ENCODE measurements at regions not wholly inside any gene's neighbourhood (a gene's known extent, or its start where the extent isn't known, plus 50 kb on each side); places are given as distances from the start of the nearest gene placed in this dataset.
"Not testable (repeated sequence)": the region's sequence is repeated elsewhere in the genome, so short reads cannot be mapped to it uniquely, and the experiment has no call there.

GRCh38 chr14:105625448-105625847, 99.1 kb downstream of the TMEM121 start:
- H3K4me3 ChIP-seq; H3K4me2 ChIP-seq (ENCODE audit: unreplicated experiment); H3F3A ChIP-seq (ENCODE audit: insufficient read depth); in situ Hi-C loops (cut with MboI); H4K20me1 ChIP-seq (ENCODE audit: insufficient read depth); H2AFZ ChIP-seq; H3K27ac ChIP-seq; H3K9ac ChIP-seq; H3K4me1 ChIP-seq (ENCODE audit: insufficient read depth); H3K9me2 ChIP-seq (ENCODE audit: insufficient read depth); H3K27me3 ChIP-seq (replicated peaks; ENCODE audit: insufficient read depth); H3K9me3 ChIP-seq (ENCODE audit: low read depth); H3K79me2 ChIP-seq (ENCODE audit: insufficient read depth); H3K36me3 ChIP-seq (ENCODE audit: low read depth); DNase-seq: not testable (repeated sequence)
- WGBS, 2 experiments (ENCODE audit: low coverage in 1 of 2, low lambda C conversion rate in 2 of 2, missing lambda C conversion rate in 2 of 2) = 45 to 49% methylated on average over 8 to 9 of the region's 9 CpGs

- H4K20me1 ChIP-seq (ENCODE audit: insufficient read depth); H3K4me2 ChIP-seq (ENCODE audit: unreplicated experiment); H3K36me3 ChIP-seq (ENCODE audit: low read depth); H3K27me3 ChIP-seq (replicated peaks; ENCODE audit: insufficient read depth); H3K4me3 ChIP-seq; H3F3A ChIP-seq (ENCODE audit: insufficient read depth); in situ Hi-C loops (cut with MboI); H3K9me3 ChIP-seq (ENCODE audit: low read depth); H3K9ac ChIP-seq; H3K9me2 ChIP-seq (ENCODE audit: insufficient read depth); DNase-seq; H3K27ac ChIP-seq; H2AFZ ChIP-seq; H3K4me1 ChIP-seq (ENCODE audit: insufficient read depth); H3K79me2 ChIP-seq (ENCODE audit: insufficient read depth): not testable (repeated sequence)
- 48 to 64% methylated on average over 8 to 12 of the region's 15 CpGs for WGBS, 2 experiments (ENCODE audit: low coverage in 1 of 2, low lambda C conversion rate in 2 of 2, missing lambda C conversion rate in 2 of 2)
Measured at GRCh38 chr14:105626111-105626510, 99.7 kb downstream of the TMEM121 start.

GRCh38 chr14:105626651-105627050, 100.3 kb downstream of the TMEM121 start:
- DNase-seq; H3K4me2 ChIP-seq (ENCODE audit: unreplicated experiment); H3K4me3 ChIP-seq; H4K20me1 ChIP-seq (ENCODE audit: insufficient read depth); H3F3A ChIP-seq (ENCODE audit: insufficient read depth); H3K9ac ChIP-seq; H3K27me3 ChIP-seq (replicated peaks; ENCODE audit: insufficient read depth); H3K27ac ChIP-seq; H2AFZ ChIP-seq; H3K9me3 ChIP-seq (ENCODE audit: low read depth); H3K36me3 ChIP-seq (ENCODE audit: low read depth); H3K79me2 ChIP-seq (ENCODE audit: insufficient read depth); H3K9me2 ChIP-seq (ENCODE audit: insufficient read depth); in situ Hi-C loops (cut with MboI); H3K4me1 ChIP-seq (ENCODE audit: insufficient read depth): not testable (repeated sequence)
- no CpG with 5 or more reads among the region's 5 CpGs for WGBS, 2 experiments (ENCODE audit: low coverage in 1 of 2, low lambda C conversion rate in 2 of 2, missing lambda C conversion rate in 2 of 2)

- H3K27ac ChIP-seq; in situ Hi-C loops (cut with MboI); H3K4me2 ChIP-seq (ENCODE audit: unreplicated experiment); H3K79me2 ChIP-seq (ENCODE audit: insufficient read depth); H4K20me1 ChIP-seq (ENCODE audit: insufficient read depth); H3K27me3 ChIP-seq (replicated peaks; ENCODE audit: insufficient read depth); H3K9me2 ChIP-seq (ENCODE audit: insufficient read depth); H3F3A ChIP-seq (ENCODE audit: insufficient read depth); H3K9ac ChIP-seq; H3K36me3 ChIP-seq (ENCODE audit: low read depth); DNase-seq; H2AFZ ChIP-seq; H3K4me1 ChIP-seq (ENCODE audit: insufficient read depth); H3K4me3 ChIP-seq; H3K9me3 ChIP-seq (ENCODE audit: low read depth): not testable (repeated sequence)
- WGBS, 2 experiments (ENCODE audit: low coverage in 1 of 2, low lambda C conversion rate in 2 of 2, missing lambda C conversion rate in 2 of 2) = 33 to 42% methylated on average over 4 to 6 of the region's 6 CpGs
Measured at GRCh38 chr14:105627287-105627686, 100.9 kb downstream of the TMEM121 start.

- Histone ChIP-seq H3K27ac (no peak overlapping the region), H3K9ac (no peak overlapping the region), H3K9me2 (ENCODE audit: insufficient read depth) (no peaks in the 10 kb centered on the region), H3F3A (ENCODE audit: insufficient read depth) (no peaks in the 10 kb centered on the region), H3K4me3 (no peak overlapping the region), H3K4me1 (ENCODE audit: insufficient read depth) (no peaks in the 10 kb centered on the region), H3K4me2 (ENCODE audit: unreplicated experiment) (no peak overlapping the region), H3K9me3 (ENCODE audit: low read depth) (no peaks in the 10 kb centered on the region), H4K20me1 (ENCODE audit: insufficient read depth) (no peaks in the 10 kb centered on the region), H3K79me2 (ENCODE audit: insufficient read depth) (no peaks in the 10 kb centered on the region), H3K36me3 (ENCODE audit: low read depth) (no peaks in the 10 kb centered on the region), H3K27me3 (replicated peaks; ENCODE audit: insufficient read depth) (no peaks in the 10 kb centered on the region), H2AFZ (no peak overlapping the region)
- no peak for DNase-seq
- 40% methylated on average over 2 to 10 of the region's 10 CpGs for WGBS, 2 experiments (ENCODE audit: low coverage in 1 of 2, low lambda C conversion rate in 2 of 2, missing lambda C conversion rate in 2 of 2)
- TF ChIP-seq EZH2 (IDR thresholded peaks at IDR 0.05; ENCODE audit: insufficient read depth, poor library complexity, severe bottlenecking) (no peak), EZH2phosphoT487 (IDR thresholded peaks at IDR 0.05; ENCODE audit: insufficient read depth, low read depth) (no peak)
- in situ Hi-C loops (cut with MboI) = no loop called here
Measured at GRCh38 chr14:105627701-105628100, 101.3 kb downstream of the TMEM121 start.

GRCh38 chr14:105628126-105628525, 101.7 kb downstream of the TMEM121 start:
- H3K27ac ChIP-seq; H3F3A ChIP-seq (ENCODE audit: insufficient read depth); in situ Hi-C loops (cut with MboI); H4K20me1 ChIP-seq (ENCODE audit: insufficient read depth); H3K9me2 ChIP-seq (ENCODE audit: insufficient read depth); H3K9ac ChIP-seq; DNase-seq; H3K4me1 ChIP-seq (ENCODE audit: insufficient read depth); H3K27me3 ChIP-seq (replicated peaks; ENCODE audit: insufficient read depth); H3K4me2 ChIP-seq (ENCODE audit: unreplicated experiment); H3K4me3 ChIP-seq; H3K9me3 ChIP-seq (ENCODE audit: low read depth); H2AFZ ChIP-seq; H3K79me2 ChIP-seq (ENCODE audit: insufficient read depth); H3K36me3 ChIP-seq (ENCODE audit: low read depth): not testable (repeated sequence)
- 0 to 37% methylated on average over 2 to 4 of the region's 4 CpGs for WGBS, 2 experiments (ENCODE audit: low coverage in 1 of 2, low lambda C conversion rate in 2 of 2, missing lambda C conversion rate in 2 of 2)

- H3F3A ChIP-seq (ENCODE audit: insufficient read depth); H2AFZ ChIP-seq; H4K20me1 ChIP-seq (ENCODE audit: insufficient read depth); DNase-seq; H3K9ac ChIP-seq; in situ Hi-C loops (cut with MboI); H3K9me3 ChIP-seq (ENCODE audit: low read depth); H3K4me3 ChIP-seq; H3K36me3 ChIP-seq (ENCODE audit: low read depth); H3K4me1 ChIP-seq (ENCODE audit: insufficient read depth); H3K27me3 ChIP-seq (replicated peaks; ENCODE audit: insufficient read depth); H3K4me2 ChIP-seq (ENCODE audit: unreplicated experiment); H3K79me2 ChIP-seq (ENCODE audit: insufficient read depth); H3K9me2 ChIP-seq (ENCODE audit: insufficient read depth); H3K27ac ChIP-seq: not testable (repeated sequence)
- 22 to 31% methylated on average over 7 to 11 of the region's 11 CpGs for WGBS, 2 experiments (ENCODE audit: low coverage in 1 of 2, low lambda C conversion rate in 2 of 2, missing lambda C conversion rate in 2 of 2)
Measured at GRCh38 chr14:105628531-105629067, 102.2 kb downstream of the TMEM121 start.
